CD14-positive monocyte (primary cell): ENCODE measurements at regions not wholly inside any gene's neighbourhood (a gene's known extent, or its start where the extent isn't known, plus 50 kb on each side); places are given as distances from the start of the nearest gene placed in this dataset.

Experiments
- DNase-seq, 3 donors: peaks; one replicate each; pipeline ENCODE4 v3.0.0-alpha.2; 2011 to 2022
- H2AFZ ChIP-seq: 2 replicates; pipeline ENCODE4 v1.6.0; 2012; ENCODE audit warnings: mild to moderate bottlenecking, low read depth, low read length, inconsistent platforms; ENCODE audit not compliant: insufficient read depth, poor library complexity, severe bottlenecking
- H3K27ac ChIP-seq, 2 donors: 1 replicate in 1 of 2; 2 replicates in 1 of 2; pipeline ENCODE4 v1.5.1; 2012 to 2013; ENCODE audit warnings: low read length in 2 of 2, control low read depth in 1 of 2, inconsistent platforms in 1 of 2, low read depth in 1 of 2, mild to moderate bottlenecking in 1 of 2
- H3K27me3 ChIP-seq, 2 donors: one replicate each; pipeline versions ENCODE4 v1.6.0 to v1.6.1; 2011 to 2013; ENCODE audit warnings: low read length in 2 of 2; ENCODE audit not compliant: control insufficient read depth in 2 of 2, insufficient read depth in 2 of 2
- H3K36me3 ChIP-seq, 2 donors: replicated peaks in 1 of 2; 1 replicate in 1 of 2; 2 replicates in 1 of 2; pipeline versions ENCODE4 v1.5.1 to v1.6.1; 2012 to 2013; ENCODE audit warnings: low read length in 2 of 2, control low read depth in 1 of 2, inconsistent platforms in 1 of 2, mild to moderate bottlenecking in 1 of 2; ENCODE audit not compliant: insufficient read depth in 2 of 2, control insufficient read depth in 1 of 2
- H3K4me1 ChIP-seq, 2 donors: 1 replicate in 1 of 2; 2 replicates in 1 of 2; pipeline versions ENCODE4 v1.5.1 to v1.6.1; 2012 to 2013; ENCODE audit warnings: low read length in 2 of 2, control low read depth in 1 of 2, inconsistent platforms in 1 of 2, mild to moderate bottlenecking in 1 of 2, moderate library complexity in 1 of 2; ENCODE audit not compliant: insufficient read depth in 2 of 2, control insufficient read depth in 1 of 2
- H3K4me2 ChIP-seq: replicated peaks from 2 replicates; pipeline ENCODE3; 2012; ENCODE audit warnings: low read length, moderate library complexity, mild to moderate bottlenecking; ENCODE audit not compliant: poor library complexity, severe bottlenecking; ENCODE audit errors: extremely low read depth
- H3K4me3 ChIP-seq, 3 experiments: fragments of 200-600 bp in 1 of 3; sonication (generic) in 1 of 3; replicated peaks in 1 of 3; 1 replicate in 2 of 3; 2 replicates in 1 of 3; pipeline ENCODE4 v1.5.1; 2011 to 2013; ENCODE audit warnings: low read length in 3 of 3, mild to moderate bottlenecking in 3 of 3, control low read depth in 2 of 3, low read depth in 2 of 3, inconsistent platforms in 1 of 3, moderate library complexity in 1 of 3
- H3K79me2 ChIP-seq: 2 replicates; pipeline ENCODE4 v1.6.0; 2012; ENCODE audit warnings: mild to moderate bottlenecking, control low read depth, inconsistent platforms, low read length, moderate library complexity; ENCODE audit not compliant: insufficient read depth
- H3K9ac ChIP-seq: 2 replicates; pipeline ENCODE4 v1.6.0; 2017; ENCODE audit warnings: low read length, mild to moderate bottlenecking; ENCODE audit not compliant: insufficient read depth, poor library complexity, severe bottlenecking
- H3K9me3 ChIP-seq, 2 donors: replicated peaks in 1 of 2; 1 replicate in 1 of 2; 2 replicates in 1 of 2; pipeline versions ENCODE4 v1.5.1 to v1.6.1; 2012 to 2013; ENCODE audit warnings: low read length in 2 of 2, control low read depth in 1 of 2; ENCODE audit not compliant: control insufficient read depth in 1 of 2, insufficient read depth in 1 of 2
- H4K20me1 ChIP-seq: 2 replicates; pipeline ENCODE4 v1.6.0; 2012; ENCODE audit warnings: mild to moderate bottlenecking, low read length, control low read depth, moderate library complexity; ENCODE audit not compliant: insufficient read depth
- H3K27ac Mint-ChIP-seq, 7 donors: one replicate each; pipeline ENCODE4 v1.8.0; 2020; ENCODE audit warnings: mild to moderate bottlenecking in 7 of 7, mixed read lengths in 7 of 7, moderate library complexity in 6 of 7, inconsistent platforms in 2 of 7
- H3K27me3 Mint-ChIP-seq, 3 donors: one replicate each; pipeline ENCODE4 v1.8.0; 2021 to 2022; ENCODE audit warnings: low read depth in 3 of 3, mild to moderate bottlenecking in 3 of 3, mixed read lengths in 3 of 3, moderate library complexity in 3 of 3, inconsistent platforms in 1 of 3
- H3K36me3 Mint-ChIP-seq, 2 donors: one replicate each; pipeline ENCODE4 v1.8.0; 2020; ENCODE audit warnings: mixed read lengths in 2 of 2, inconsistent platforms in 1 of 2, mild to moderate bottlenecking in 1 of 2
- H3K4me1 Mint-ChIP-seq: one replicate; pipeline ENCODE4 v1.8.0; 2020; ENCODE audit warnings: mild to moderate bottlenecking, mixed read lengths
- H3K4me3 Mint-ChIP-seq, 2 donors: one replicate each; pipeline ENCODE4 v1.8.0; 2020; ENCODE audit warnings: mild to moderate bottlenecking in 2 of 2, mixed read lengths in 2 of 2, moderate library complexity in 1 of 2
- H3K9me3 Mint-ChIP-seq, 7 donors: one replicate each; pipeline ENCODE4 v1.8.0; 2020 to 2022; ENCODE audit warnings: mixed read lengths in 7 of 7, mild to moderate bottlenecking in 6 of 7, moderate library complexity in 6 of 7, inconsistent platforms in 2 of 7
- CTCF ChIP-seq: fragments of 200-600 bp; IDR thresholded peaks from one replicate; pipeline ENCODE4 v1.8.0; 2022; ENCODE audit warnings: antibody characterized with exemption, mild to moderate bottlenecking
- WGBS: methylation state at CpG from one replicate; pipeline ENCODE4 v1.1.5; 2013; ENCODE audit warnings: missing lambda C conversion rate; ENCODE audit not compliant: insufficient coverage; 5-methylcytosine and 5-hydroxymethylcytosine counted together
- intact Hi-C, 2 donors: fragments of 100-400 bp; cut with micrococcal nuclease; formaldehyde crosslinking; loops; one replicate each; pipeline versions ENCODE4 v1.15.0 to v1.15.1; 2023

GRCh38 chr15:81497238-81497637 is 123.2 kb upstream of the TMC3 start:
- Histone ChIP-seq H3K27ac (no peak overlapping the region), H3K4me3 (no peak overlapping the region), H3K27me3 (no peaks in the 10 kb centered on the region), H2AFZ (no peak overlapping the region), H3K4me1 (no peaks in the 10 kb centered on the region), H3K4me2 (no peak overlapping the region), H3K9me3 (no peaks in the 10 kb centered on the region), H3K79me2 (no peaks in the 10 kb centered on the region), H3K36me3 (no peaks in the 10 kb centered on the region), H4K20me1 (no peaks in the 10 kb centered on the region), H3K9ac (no peak overlapping the region)
- Mint-ChIP-seq H3K4me3 (no peak overlapping the region), H3K9me3 (peaks cover 0 to 6% (median 2%) of the 10 kb centered on the region in 7 donors), H3K36me3 (no peaks in the 10 kb centered on the region), H3K4me1 (no peaks in the 10 kb centered on the region), H3K27ac (no peak overlapping the region), H3K27me3 (peaks cover 1 to 3% (median 1%) of the 10 kb centered on the region in 3 donors)
- WGBS, result 98% methylated on average over 5 of the region's 6 CpGs
- intact Hi-C loops, result no loop called here
- DNase-seq, result no peak
- no peak for TF ChIP-seq CTCF

DNA sequence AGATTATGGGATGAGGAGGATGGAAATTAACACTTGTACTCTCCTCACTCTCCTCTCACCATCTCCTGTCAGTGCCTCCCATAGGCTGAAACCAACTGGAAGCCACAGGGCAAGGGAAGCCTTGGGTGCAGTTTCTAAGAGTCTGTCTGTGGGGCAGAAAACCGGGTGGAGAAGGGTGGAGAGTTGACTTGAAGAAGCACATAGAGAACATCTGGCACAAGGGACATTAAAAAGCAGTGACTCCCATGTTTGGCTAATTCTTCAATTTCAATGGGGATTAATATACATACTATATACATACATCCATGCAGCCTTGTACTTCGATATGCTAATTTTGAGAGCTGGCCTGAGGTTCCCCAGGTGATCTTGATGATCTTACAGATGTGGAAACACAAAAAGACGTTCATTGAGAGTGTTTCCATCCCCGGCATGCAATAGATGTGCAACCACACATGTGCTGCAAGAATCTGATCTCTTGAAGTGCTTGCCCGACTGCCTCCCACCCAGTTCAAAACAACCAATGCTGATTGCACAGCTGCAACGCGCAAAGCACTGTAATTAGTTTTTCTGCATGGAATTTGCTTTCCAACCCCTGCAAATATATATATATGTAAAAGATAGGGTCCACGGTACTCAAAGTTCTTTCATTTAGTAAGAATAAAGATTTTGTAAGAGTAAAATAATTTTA is 121.9 kb upstream of the TMC3 start:
- H2AFZ ChIP-seq, result no peak overlapping the region
- Mint-ChIP-seq H3K4me1 (no peaks in the 10 kb centered on the region), H3K27ac (peak overlapping the region in 1 of 7 donors; percentile 61), H3K9me3 (peaks cover 0 to 5% (median 2%) of the 10 kb centered on the region in 7 donors), H3K36me3 (no peaks in the 10 kb centered on the region), H3K4me3 (no peak overlapping the region), H3K27me3 (peaks cover 1 to 5% (median 1%) of the 10 kb centered on the region in 3 donors)
- 83% methylated on average over 4 of the region's 8 CpGs for WGBS
- TF ChIP-seq CTCF, result no peak
- no peaks in the 10 kb centered on the region for H3K36me3 ChIP-seq
- no peaks in the 10 kb centered on the region for H3K4me1 ChIP-seq
- H3K79me2 ChIP-seq, result no peaks in the 10 kb centered on the region
- H3K27ac ChIP-seq, result no peak overlapping the region
- intact Hi-C loops, result no loop called here
- no peak overlapping the region for H3K4me3 ChIP-seq
- DNase-seq, result no peak
- H3K9me3 ChIP-seq, result no peaks in the 10 kb centered on the region
- H3K4me2 ChIP-seq, result no peak overlapping the region
- H3K27me3 ChIP-seq, result no peaks in the 10 kb centered on the region
- no peaks in the 10 kb centered on the region for H4K20me1 ChIP-seq
- no peak overlapping the region for H3K9ac ChIP-seq
